ENCODE measurements at regions not wholly inside any gene's neighbourhood (a gene's known extent, or its start where the extent isn't known, plus 50 kb on each side); places are given as distances from the start of the nearest gene placed in this dataset.

DNA sequence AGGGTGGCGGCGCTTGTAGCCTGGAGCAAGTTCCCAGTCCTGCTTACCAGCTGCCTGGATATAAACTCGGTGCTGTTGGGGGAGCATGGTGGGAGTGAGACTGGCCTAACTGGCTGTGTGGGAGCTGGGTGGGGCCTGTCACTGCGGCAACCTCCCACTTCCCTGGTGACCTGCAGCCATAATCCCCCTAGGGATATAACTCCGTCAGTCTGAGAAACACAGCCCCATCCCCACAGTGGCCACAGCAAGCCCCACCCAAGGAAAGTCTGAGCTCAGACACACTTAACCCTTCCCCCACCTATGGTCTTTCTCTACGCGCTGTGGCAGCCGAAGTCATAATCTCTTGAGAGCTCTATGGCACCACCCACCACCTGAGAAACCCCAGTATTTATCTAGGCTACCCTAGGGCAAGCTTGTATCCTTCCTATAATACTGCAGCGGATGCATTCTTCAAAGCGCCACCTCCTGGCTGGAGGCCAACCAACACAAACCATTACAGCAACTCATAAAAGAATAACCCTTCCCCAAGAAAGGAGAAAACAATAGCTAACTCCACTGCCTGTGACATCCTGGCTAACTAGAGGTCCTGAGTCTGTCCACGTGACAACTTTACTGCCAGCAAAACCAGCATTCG is 57.4 kb downstream of the ZNF648 start:
- TF ChIP-seq POLR2A (IDR thresholded peaks at IDR 0.05; ENCODE audit: low read depth, low read length) (no peak), TAF1 (IDR thresholded peaks at IDR 0.05; ENCODE audit: borderline replicate concordance, low read depth, low read length) (no peak)
